ENCODE measurements at regions not wholly inside any gene's neighbourhood (a gene's known extent, or its start where the extent isn't known, plus 50 kb on each side); places are given as distances from the start of the nearest gene placed in this dataset.

- no peak for DNase-seq
Measured at GRCh38 chr2:222146488-222146887, 152.3 kb downstream of the PAX3 start.

- peak in 1 of 3 donors; percentile 31 for DNase-seq
Measured at GRCh38 chr2:222142027-222142426, 156.8 kb downstream of the PAX3 start.

- no peak for DNase-seq
Measured at GRCh38 chr2:222136106-222136630, 162.6 kb downstream of the PAX3 start.

- no peak for DNase-seq
Measured at GRCh38 chr2:222134654-222135053, 164.1 kb downstream of the PAX3 start.

- no peak for DNase-seq
Measured at GRCh38 chr2:222133897-222134296, 164.9 kb downstream of the PAX3 start.

- no peak for DNase-seq
Measured at GRCh38 chr2:222130855-222131254, 167.9 kb downstream of the PAX3 start.

GRCh38 chr2:222127660-222128059, 171.1 kb downstream of the PAX3 start:
- no peak for DNase-seq

- no peak for DNase-seq
Measured at GRCh38 chr2:222120933-222121332, 177.9 kb downstream of the PAX3 start.

GRCh38 chr2:222115296-222115695, 183.5 kb downstream of the PAX3 start:
- no peak for DNase-seq

GRCh38 chr2:222108957-222109585, 189.7 kb downstream of the PAX3 start:
- no peak for DNase-seq

GRCh38 chr2:222108497-222108896, 190.3 kb downstream of the PAX3 start:
- no peak for DNase-seq

- DNase-seq: no peak
Measured at GRCh38 chr2:222105046-222105445, 193.8 kb downstream of the PAX3 start.

GRCh38 chr2:222102575-222103349, 196.0 kb downstream of the PAX3 start:
- no peak for DNase-seq

GRCh38 chr2:222100704-222101699, 197.8 kb downstream of the PAX3 start:
- peak in 1 of 3 donors; percentile 32 for DNase-seq

GRCh38 chr2:222088561-222088960, 210.2 kb downstream of the PAX3 start:
- no peak for DNase-seq

GRCh38 chr2:222087998-222088397, 210.8 kb downstream of the PAX3 start:
- no peak for DNase-seq

- DNase-seq: no peak
Measured at GRCh38 chr2:222082201-222082600, 216.6 kb downstream of the PAX3 start.

- peak in 1 of 3 donors; percentile 34 for DNase-seq
Measured at GRCh38 chr2:222080141-222080540, 218.7 kb downstream of the PAX3 start.

GRCh38 chr2:222076973-222077690, 221.7 kb downstream of the PAX3 start:
- no peak for DNase-seq

GRCh38 chr2:222074674-222075073, 224.1 kb downstream of the PAX3 start:
- DNase-seq: no peak

GRCh38 chr2:222071911-222072310, 226.9 kb downstream of the PAX3 start:
- DNase-seq: no peak
